ENCODE measurements at regions not wholly inside any gene's neighbourhood (a gene's known extent, or its start where the extent isn't known, plus 50 kb on each side); places are given as distances from the start of the nearest gene placed in this dataset.

- no peak for DNase-seq
- in situ Hi-C loops (cut with HindIII; ENCODE audit: low pct_ligation_motif_present, low pct_unique_long_range_greater_than_20kb, low sequenced_read_pairs), result no loop called here
Observed at GRCh38 chr14:22036541-22037239, 363.1 kb upstream of the OR4E1 start.

DNA sequence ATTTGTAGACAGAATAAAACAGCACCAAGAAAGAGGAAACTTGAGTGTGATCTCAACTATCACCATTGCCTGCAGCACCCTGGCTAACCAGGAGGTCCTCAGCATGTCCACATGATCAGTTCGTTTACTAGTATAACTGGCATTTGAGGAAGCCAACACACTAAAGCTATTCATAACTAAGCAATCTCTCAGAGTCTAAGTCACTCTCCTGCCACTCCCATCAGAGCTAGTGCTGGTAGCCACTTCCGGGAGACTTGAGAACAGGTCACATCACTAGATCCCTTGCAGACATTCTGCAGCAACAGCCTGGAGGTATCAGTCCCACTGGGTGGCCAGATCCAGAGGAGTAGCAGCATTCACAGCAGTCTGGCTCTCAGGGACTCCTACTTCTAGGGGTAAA, 352.9 kb upstream of the OR4E1 start:
- DNase-seq, result no peak
- in situ Hi-C loops (cut with HindIII; ENCODE audit: low pct_ligation_motif_present, low pct_unique_long_range_greater_than_20kb, low sequenced_read_pairs), result no loop called here

DNA sequence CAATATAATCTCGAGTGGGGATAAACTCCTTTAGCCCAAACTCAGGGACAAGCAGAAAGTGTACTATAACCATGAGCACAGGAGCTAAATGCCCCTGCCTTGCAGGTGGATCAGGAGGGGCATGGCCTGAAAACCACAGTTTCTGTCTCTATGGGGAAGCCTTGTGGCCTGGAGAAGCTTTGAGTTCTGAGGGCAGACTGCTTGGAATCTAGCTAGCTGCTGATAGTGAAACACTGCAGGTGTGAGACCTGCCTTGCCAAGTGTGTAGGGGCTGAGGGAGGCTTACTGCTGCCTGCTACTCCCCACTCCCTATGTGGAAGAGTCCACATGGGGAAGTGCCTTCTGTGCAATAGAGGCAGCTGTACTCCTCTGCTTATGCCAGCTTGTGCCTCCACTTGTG, 352.3 kb upstream of the OR4E1 start:
- in situ Hi-C loops (cut with HindIII; ENCODE audit: low pct_ligation_motif_present, low pct_unique_long_range_greater_than_20kb, low sequenced_read_pairs), result no loop called here
- no peak for DNase-seq

- DNase-seq, result no peak
- in situ Hi-C loops (cut with HindIII; ENCODE audit: low pct_ligation_motif_present, low pct_unique_long_range_greater_than_20kb, low sequenced_read_pairs), result no loop called here
Observed at GRCh38 chr14:22024137-22024536, 350.5 kb upstream of the OR4E1 start.

DNA sequence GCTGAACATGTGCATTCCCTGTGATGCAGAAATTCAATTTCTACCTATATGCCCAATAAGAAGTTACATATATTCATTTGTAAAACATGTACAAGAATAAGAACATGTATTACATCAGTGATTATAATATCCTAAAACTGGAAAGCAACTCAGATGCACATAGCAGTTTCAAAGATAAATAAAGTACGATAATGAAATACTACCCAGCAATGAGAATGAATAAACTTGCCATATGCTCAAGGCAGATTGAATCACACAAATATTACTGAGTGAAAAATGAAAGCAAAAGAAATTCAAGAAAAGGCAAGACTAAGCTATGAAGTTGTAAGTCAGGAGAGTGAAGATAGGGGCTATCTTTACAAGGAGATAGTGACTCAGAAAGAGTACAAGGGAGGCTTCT, 345.3 kb upstream of the OR4E1 start:
- in situ Hi-C loops (cut with HindIII; ENCODE audit: low pct_ligation_motif_present, low pct_unique_long_range_greater_than_20kb, low sequenced_read_pairs), result no loop called here
- DNase-seq, result no peak

DNA sequence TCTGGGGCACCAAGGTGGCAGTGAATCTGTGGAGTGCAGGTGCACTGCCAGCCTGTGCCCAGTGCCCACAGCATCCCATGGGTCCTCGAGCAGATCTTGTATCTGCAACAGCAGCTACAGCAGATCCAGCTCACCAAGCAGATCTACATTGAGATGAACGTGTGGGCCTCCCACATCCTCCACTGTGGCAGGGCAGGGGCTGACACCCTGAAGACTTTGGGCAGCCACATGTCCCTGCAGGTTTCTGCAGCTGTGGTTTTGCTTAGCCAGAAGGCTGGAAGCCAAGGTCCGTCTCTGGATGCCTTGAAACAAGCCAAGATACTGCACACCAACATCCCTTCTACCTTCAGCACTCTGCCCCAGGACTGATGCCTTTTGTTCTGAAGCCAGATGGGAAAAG, 338.8 kb upstream of the OR4E1 start:
- in situ Hi-C loops (cut with HindIII; ENCODE audit: low pct_ligation_motif_present, low pct_unique_long_range_greater_than_20kb, low sequenced_read_pairs), result no loop called here

GRCh38 chr14:22011253-22011642, 337.6 kb upstream of the OR4E1 start:
- no peak for DNase-seq
- in situ Hi-C loops (cut with HindIII; ENCODE audit: low pct_ligation_motif_present, low pct_unique_long_range_greater_than_20kb, low sequenced_read_pairs), result no loop called here

More for the DNA sequence above, 338.8 kb upstream of the OR4E1 start:
- DNase-seq, result no peak

DNA sequence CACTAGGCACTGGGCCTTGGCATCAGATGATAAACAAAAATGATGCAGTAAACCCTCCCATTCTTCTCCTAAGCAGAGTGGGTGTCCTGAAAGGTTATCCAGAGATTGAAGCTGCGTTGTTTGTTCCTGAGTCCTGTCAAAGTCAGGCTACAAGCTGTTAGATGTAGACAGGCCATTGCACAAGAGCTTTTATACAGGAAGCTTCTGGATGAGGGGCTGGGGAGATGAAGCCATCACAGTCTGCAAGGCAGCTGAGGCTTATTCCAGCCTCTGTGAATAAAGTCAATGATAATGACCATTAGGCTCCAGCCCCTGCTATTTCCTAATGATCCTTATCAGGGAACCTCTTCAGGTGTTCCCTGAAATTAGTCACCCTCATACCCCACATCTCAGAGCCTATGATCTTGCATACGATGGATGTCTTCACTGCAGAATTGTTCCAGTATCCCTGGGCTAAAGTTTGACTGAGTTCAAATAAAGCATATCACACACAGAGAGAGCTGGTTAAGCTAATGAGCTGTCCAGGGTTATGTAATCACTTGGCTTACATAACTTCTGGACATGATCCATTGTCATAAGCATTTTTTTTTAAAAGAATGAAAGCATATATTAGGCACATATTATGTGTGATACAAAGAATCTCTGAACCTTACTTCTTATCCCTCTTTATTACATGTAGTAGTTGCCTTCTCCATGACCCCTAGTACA, 337.1 kb upstream of the OR4E1 start:
- in situ Hi-C loops (cut with HindIII; ENCODE audit: low pct_ligation_motif_present, low pct_unique_long_range_greater_than_20kb, low sequenced_read_pairs), result no loop called here
- no peak for DNase-seq

DNA sequence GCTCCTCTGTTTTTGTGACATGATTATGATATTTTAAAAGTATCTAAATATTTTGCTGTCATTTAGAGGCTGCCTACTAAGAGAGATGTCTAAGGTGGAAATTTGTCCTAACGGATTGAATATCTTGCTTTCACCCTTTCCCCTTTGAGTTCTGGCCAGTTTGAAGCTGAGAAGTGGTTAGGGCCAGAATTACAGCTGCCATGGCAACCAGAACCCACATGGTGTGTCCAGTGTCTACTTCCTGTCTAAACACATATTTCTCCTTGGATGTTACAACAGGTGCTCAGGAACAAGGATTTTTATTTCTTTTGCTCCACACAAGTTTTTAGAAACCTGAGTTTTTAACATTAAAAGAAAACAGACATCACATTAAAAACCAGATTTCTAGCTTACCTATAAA, 335.1 kb upstream of the OR4E1 start:
- no peak for DNase-seq
- in situ Hi-C loops (cut with HindIII; ENCODE audit: low pct_ligation_motif_present, low pct_unique_long_range_greater_than_20kb, low sequenced_read_pairs), result no loop called here

DNA sequence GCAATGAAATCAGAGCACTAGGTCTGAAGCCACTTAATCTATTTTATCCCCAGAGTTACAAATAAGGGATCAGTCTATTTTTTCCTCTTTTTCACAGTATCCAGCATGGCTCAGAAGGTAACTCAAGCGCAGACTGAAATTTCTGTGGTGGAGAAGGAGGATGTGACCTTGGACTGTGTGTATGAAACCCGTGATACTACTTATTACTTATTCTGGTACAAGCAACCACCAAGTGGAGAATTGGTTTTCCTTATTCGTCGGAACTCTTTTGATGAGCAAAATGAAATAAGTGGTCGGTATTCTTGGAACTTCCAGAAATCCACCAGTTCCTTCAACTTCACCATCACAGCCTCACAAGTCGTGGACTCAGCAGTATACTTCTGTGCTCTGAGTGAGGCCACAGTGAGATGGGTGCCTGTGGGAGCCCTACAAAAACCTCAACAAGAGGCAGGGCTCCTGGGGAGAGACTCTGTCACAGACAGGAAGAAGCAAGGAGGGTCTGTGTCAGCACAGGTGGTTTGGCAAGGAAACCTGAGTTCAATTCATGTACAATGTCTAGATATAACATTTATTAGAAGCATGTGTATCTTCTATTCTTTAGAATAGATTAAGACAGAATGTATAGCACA, 334.3 kb upstream of the OR4E1 start:
- in situ Hi-C loops (cut with HindIII; ENCODE audit: low pct_ligation_motif_present, low pct_unique_long_range_greater_than_20kb, low sequenced_read_pairs), result no loop called here

DNA sequence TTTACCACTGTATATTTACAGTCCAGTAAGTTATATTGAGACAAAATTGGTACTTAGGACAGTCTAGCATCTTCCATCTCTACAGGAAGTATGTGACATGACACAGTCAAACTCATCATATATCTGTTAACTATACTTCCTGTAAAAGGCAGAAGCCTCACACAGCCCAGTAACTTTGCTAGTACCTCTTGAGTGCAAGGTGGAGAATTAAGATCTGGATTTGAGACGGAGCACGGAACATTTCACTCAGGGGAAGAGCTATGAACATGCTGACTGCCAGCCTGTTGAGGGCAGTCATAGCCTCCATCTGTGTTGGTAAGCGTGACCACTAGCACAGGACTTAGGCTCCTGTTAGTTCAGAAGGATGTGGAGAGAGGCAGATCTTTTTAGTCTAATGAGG, 333.7 kb upstream of the OR4E1 start:
- in situ Hi-C loops (cut with HindIII; ENCODE audit: low pct_ligation_motif_present, low pct_unique_long_range_greater_than_20kb, low sequenced_read_pairs), result no loop called here

More for the DNA sequence above, 334.3 kb upstream of the OR4E1 start:
- no peak for DNase-seq

GRCh38 chr14:22003461-22003860, 329.8 kb upstream of the OR4E1 start:
- DNase-seq, result no peak
- in situ Hi-C loops (cut with HindIII; ENCODE audit: low pct_ligation_motif_present, low pct_unique_long_range_greater_than_20kb, low sequenced_read_pairs), result no loop called here

More for the DNA sequence above, 333.7 kb upstream of the OR4E1 start:
- DNase-seq, result no peak

GRCh38 chr14:22002860-22003284, 329.3 kb upstream of the OR4E1 start:
- peak; percentile 6 for DNase-seq
- in situ Hi-C loops (cut with HindIII; ENCODE audit: low pct_ligation_motif_present, low pct_unique_long_range_greater_than_20kb, low sequenced_read_pairs), result no loop called here

GRCh38 chr14:21999402-21999801, 325.8 kb upstream of the OR4E1 start:
- DNase-seq, result no peak
- in situ Hi-C loops (cut with HindIII; ENCODE audit: low pct_ligation_motif_present, low pct_unique_long_range_greater_than_20kb, low sequenced_read_pairs), result no loop called here

GRCh38 chr14:21997300-21997699, 323.7 kb upstream of the OR4E1 start:
- in situ Hi-C loops (cut with HindIII; ENCODE audit: low pct_ligation_motif_present, low pct_unique_long_range_greater_than_20kb, low sequenced_read_pairs), result no loop called here
- DNase-seq, result peak; percentile 33

DNA sequence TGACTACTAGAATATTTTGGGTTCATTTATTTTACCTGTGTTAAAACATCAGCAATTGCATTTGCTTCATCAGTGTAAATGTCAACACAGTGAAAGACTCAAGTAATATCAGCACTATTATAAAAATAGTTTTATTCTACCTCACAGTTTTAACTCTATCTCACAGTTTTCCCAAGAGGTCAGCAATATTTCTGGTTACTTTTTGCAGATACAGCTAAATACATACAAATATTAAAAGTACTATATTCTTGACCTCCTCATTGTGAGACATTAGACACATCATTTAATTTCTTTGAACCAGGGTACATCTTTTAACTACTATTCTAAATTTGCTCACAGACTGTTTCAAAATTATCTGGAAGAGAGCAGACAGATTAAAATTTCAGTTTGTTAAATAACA, 321.7 kb upstream of the OR4E1 start:
- DNase-seq, result no peak
- in situ Hi-C loops (cut with HindIII; ENCODE audit: low pct_ligation_motif_present, low pct_unique_long_range_greater_than_20kb, low sequenced_read_pairs), result no loop called here

DNA sequence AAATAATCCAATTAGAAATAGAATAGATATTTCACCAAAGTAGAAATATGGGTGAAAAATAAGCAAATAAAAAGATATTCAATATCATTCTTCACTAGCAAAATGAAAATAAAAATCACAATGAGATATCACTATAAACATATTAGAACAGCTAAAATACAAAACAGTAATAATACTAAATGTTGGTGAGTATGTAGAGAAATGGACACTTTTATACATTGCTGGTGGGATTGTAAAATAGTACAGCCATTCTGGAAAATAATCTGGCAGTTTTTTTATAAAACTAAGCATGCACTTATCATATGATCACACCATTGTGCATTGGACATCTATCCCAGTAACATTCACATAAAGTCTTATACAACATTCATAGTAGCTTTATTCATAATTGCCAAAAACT, 320.2 kb upstream of the OR4E1 start:
- in situ Hi-C loops (cut with HindIII; ENCODE audit: low pct_ligation_motif_present, low pct_unique_long_range_greater_than_20kb, low sequenced_read_pairs), result no loop called here
- no peak for DNase-seq

DNA sequence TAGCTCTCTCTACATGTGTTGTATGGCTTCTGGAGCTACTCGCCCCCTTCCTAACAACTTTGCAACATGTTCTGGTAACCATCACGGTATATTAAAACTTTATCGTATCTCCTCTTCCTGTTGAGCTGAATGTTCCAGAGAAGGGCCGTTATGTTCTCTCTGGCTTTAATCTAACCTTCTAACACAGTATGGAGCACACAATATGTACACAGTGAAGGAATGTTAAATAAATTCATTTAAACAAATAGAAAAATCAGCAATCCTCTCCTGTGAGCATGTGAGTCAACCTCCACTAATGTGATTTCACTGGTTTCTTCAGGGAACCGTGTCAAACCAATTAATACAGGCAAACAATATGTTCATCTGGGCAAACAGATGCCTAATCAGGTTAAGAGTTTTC, 319.5 kb upstream of the OR4E1 start:
- in situ Hi-C loops (cut with HindIII; ENCODE audit: low pct_ligation_motif_present, low pct_unique_long_range_greater_than_20kb, low sequenced_read_pairs), result no loop called here
- DNase-seq, result no peak

DNA sequence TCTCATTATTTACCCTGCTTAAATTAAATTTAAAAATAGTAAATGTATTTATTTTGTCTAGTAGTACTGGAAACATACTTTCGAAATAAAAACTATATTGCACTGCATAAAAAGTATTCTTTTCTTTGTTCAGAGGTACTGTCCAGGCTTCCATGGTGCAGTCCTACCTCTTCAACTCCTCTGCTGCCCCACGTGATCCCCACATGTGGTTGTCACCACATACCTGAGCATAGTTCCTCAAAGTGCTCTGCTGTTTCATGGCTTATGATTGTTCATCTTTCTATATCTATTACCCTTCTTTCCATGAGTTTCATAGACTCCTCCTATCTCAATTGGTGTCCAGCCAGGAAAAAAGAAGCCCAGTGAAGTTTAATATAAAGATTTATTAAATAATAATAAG, 317.5 kb upstream of the OR4E1 start:
- in situ Hi-C loops (cut with HindIII; ENCODE audit: low pct_ligation_motif_present, low pct_unique_long_range_greater_than_20kb, low sequenced_read_pairs), result no loop called here
- DNase-seq, result no peak

DNA sequence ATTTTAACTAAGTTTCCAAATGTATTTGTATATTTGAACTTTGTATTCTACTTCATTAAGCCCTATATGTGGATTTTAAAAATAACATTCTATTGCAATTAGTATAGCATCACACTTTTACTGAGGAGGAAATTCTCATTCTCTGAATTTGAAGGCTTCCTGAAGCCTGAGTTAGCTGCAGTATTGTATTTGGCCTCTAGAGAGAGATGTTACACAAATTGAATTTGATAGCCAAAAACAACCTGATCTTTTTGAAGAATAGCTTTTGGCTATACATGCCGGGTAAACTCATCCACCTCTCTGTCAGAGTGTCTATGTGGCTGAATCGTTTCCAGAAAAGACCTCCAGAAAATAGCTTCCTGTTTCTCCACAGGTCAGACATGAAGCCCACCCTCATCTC, 316.5 kb upstream of the OR4E1 start:
- DNase-seq, result peak; percentile 4
- in situ Hi-C loops (cut with HindIII; ENCODE audit: low pct_ligation_motif_present, low pct_unique_long_range_greater_than_20kb, low sequenced_read_pairs), result no loop called here
